T-helper 2 cell treated with Interferon-gamma antibody and Interleukin-4, amounts not matched to agents 100 ng/mL and 5 ng/mL, for 36 hours (primary cell): ENCODE measurements at regions not wholly inside any gene's neighbourhood (a gene's known extent, or its start where the extent isn't known, plus 50 kb on each side); places are given as distances from the start of the nearest gene placed in this dataset.
"Not testable (repeated sequence)": the region's sequence is repeated elsewhere in the genome, so short reads cannot be mapped to it uniquely, and the experiment has no call there.

ENCODE experiments used
- intact Hi-C: fragments of 100-400 bp; cut with micrococcal nuclease; formaldehyde crosslinking; loops from one replicate; pipeline ENCODE4 v1.15.1; 2023

DNA sequence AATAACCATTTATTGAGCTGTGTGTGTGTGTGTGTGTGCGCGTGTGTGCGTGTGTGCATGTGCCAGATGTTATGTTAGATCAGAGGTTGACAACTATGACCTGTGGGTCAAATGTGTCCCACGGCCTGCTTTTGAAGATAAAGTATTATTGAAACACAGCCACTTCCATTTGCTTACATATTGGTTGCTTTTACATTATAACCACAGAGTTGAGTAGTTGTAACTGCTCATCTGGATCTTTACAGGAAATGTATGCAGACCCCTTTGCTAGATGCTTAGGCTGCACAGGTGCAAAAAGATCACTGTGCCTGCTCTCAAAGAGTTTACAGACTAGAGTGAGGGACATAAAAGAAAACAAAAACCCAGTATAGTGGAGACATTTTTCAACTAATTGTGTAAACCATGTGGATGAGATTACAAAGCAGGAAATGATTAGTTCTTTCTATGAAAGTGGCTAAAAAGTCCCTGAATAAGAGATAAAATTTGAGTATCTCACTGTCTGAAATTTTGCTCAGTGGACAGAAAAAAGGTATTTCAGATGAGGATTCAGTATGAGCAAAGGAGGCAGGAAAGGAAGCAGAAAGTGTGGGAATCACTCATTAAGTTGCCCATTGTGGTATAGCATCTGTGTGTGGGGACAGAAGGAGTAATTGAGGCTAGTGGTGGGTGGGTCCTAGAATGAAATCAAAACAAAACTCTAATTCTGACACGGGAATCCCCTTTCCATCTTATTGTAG is 188.4 kb downstream of the PAH start:
- intact Hi-C loops: no loop called here

DNA sequence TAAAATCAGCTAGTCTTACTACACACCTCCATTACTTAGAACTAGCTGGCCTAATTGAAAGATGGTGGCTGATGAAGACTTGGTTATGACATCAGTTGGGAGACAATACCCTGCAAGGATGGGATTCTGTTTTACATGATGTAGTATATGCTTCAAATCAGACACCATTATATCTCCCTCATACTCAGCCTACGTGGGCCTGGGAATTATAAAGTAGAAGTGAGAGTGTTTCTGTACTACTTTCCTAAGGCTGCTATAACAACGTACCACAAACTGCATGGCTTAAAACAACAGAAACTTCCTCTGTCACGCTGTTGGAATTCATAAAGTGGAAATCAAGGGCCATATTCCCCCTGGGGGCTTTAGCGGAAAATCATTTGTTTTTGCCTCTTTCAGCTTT is 190.4 kb downstream of the PAH start:
- intact Hi-C loops: no loop called here

- intact Hi-C loops: no loop called here
Measured at GRCh38 chr12:102722147-102722546, 194.9 kb downstream of the PAH start.

- intact Hi-C loops: no loop called here
Measured at GRCh38 chr12:102708108-102708507, 208.9 kb downstream of the PAH start.

DNA sequence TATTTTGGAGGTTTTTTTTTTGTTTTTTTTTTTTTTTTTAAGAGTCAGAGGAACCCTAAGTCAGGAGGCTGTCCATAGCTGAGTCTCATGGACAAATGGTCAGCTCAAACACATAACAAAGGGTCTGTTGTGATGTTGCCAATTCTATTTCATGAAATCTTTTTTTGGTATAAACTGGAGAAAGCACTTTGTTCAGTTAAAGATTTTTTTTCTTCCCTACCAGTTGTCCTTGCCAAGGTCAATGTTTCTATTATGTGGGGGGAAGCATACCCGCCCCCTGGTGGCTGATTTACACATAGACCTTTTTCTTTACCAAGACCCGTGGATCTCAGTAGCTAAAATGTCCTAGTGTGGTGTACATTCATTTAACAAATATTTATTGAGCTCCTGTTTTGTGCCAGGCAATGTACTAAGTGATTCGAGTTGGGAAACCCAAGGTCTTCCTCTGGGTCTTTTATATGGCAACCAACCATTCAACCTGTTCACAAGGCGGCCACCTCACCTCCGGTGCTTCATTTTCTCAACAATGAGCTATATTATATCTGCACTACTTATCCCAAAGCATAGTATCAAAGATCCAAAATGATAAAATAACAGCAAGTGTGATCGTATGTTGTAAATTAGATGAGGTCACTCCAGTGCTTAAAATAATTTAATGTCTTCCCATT is 214.5 kb downstream of the PAH start:
- intact Hi-C loops: loop anchor here (1.0 to 5.0 kb wide), 5 partner anchors 401 to 785 kb away; no protein-coding TSS in a partner anchor

- intact Hi-C loops: no loop called here
Measured at GRCh38 chr12:102696045-102696444, 215.7 kb upstream of the IGF1 start.

- intact Hi-C loops: no loop called here
Measured at GRCh38 chr12:102694903-102695302, 214.5 kb upstream of the IGF1 start.

- intact Hi-C loops: no loop called here
Measured at GRCh38 chr12:102691773-102692555, 211.6 kb upstream of the IGF1 start.

DNA sequence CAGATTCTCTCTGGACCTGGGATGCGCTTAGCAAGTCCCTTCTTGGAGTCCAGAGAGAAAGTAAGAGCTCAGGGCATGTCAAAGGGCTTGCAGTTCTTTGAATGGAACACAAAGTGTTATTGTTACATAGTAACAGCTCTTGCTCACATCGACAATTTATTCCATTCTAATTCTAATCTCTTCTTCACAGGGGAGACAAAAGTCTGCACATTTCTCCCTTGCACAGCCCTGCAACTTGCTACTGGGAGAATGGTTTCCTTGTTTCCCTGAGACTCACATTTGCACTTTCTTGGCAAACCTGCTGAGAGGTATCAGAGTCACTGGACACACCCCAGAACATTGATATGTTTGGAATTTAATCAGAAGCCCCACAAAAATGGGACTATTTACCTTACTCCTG is 209.9 kb upstream of the IGF1 start:
- intact Hi-C loops: no loop called here

- intact Hi-C loops: no loop called here
Measured at GRCh38 chr12:102689701-102690100, 209.3 kb upstream of the IGF1 start.

DNA sequence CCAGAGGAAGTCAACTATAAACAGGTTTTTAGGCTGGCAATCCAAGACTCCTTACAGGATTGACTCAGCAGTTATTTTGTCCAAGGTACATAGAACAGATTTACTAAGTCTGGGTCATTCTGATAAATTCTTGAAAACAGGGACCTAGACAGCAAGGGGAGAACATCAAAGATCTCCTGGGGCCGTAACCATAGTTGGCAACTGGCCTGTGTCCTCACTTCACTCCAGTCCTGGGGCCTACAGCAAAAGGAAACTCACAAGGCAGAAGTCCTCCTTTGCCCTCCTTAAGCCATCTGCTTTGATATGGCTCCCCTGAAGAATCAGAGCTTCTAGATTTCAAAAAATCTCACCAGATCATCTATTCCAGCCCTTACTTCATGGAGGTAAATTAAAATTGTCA is 207.2 kb upstream of the IGF1 start:
- intact Hi-C loops: no loop called here

DNA sequence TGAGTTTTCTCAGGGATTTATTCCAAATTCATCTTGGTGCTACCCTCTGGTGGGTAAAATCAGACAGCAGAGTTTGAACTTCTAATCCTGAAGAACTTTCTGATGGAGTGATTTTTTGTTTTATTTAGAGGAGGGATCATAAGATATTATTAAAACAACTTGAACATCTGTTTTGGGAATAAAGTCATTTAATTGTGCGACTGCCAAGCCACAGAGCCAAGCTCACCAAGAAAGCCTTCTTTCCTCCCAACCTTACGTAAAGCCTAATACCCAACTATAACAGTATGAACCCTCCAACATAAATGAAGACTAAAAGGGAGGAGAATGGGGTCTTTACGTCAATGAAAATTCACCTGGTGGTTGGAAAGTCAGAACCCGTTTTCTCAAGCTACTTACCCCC is 205.5 kb upstream of the IGF1 start:
- intact Hi-C loops: no loop called here

DNA sequence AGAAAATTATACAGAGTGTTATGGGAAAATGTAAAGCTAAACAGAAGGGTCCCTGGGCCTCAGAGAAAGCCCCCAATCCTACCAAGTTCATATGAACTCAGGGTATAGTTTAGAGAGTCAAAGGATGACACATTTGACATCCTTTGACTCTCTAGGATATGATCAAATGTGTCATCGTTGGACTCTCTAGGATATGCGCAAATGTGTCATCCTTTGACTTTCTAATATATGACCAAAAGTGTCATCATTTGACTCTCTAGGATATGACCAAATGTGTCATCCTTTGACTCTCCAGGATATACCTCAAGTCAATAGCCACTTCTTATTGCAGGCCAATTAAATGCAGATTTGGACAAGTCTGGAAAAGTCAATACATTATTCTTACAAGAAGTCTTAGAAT is 204.8 kb upstream of the IGF1 start:
- intact Hi-C loops: no loop called here

GRCh38 chr12:102682366-102683289 is 202.3 kb upstream of the IGF1 start:
- intact Hi-C loops: no loop called here

- intact Hi-C loops: no loop called here
Measured at GRCh38 chr12:102681747-102682146, 201.4 kb upstream of the IGF1 start.

DNA sequence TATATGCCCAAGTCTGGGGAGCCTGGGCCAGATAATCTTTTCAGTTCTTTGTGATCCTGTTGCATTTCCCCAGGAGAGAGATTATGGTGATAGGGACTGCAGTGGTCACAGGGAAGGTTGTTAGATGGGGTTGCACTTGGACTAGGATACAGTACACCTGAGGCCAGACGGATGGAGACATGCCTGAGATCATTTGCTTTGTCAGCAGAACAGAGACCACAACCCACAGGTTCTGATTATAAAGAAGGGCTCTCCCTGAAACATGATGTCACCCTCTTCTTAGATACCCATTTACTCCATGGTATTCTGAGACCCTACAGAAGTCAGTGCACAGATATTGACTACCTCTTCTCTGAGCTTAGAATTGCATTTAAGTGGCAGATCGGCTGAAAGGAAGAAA is 200.9 kb upstream of the IGF1 start:
- intact Hi-C loops: no loop called here

DNA sequence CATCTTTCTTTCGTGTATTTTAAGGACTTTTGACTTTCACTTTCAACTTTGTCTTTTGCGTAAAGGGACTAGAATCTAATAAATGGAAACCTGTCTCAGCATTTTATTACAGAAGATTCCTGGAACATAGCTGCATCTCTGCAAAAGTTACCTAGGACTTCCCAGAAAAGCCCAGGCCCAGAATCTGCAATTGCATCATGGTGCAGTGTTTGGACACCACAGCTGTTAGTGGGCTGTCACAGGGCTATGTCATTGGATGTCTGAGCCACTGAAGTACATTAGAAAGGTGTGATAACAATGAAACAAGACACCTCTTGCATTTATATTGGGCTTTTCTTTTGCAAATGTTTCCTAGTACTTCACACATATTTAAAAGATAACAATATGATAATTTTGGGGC is 199.9 kb upstream of the IGF1 start:
- intact Hi-C loops: no loop called here

DNA sequence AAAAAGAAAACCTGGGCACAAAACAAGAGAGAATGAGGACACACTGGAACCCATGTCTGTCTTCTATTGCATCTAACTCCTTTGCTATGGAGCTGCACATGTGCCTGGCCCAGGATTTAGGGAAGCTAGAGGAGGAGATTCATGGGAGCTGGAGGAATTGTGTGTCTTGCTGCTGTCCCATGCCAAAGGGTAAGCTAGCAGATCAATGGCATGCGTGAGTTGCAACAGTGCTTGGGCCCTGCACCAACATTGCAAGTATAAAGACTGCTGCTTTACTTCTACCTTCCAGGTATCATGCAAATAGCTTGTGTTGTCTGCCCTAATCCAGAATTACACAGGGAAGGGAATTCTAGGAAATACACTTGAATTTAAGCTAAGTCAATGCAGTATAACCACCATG is 196.4 kb upstream of the IGF1 start:
- intact Hi-C loops: no loop called here

DNA sequence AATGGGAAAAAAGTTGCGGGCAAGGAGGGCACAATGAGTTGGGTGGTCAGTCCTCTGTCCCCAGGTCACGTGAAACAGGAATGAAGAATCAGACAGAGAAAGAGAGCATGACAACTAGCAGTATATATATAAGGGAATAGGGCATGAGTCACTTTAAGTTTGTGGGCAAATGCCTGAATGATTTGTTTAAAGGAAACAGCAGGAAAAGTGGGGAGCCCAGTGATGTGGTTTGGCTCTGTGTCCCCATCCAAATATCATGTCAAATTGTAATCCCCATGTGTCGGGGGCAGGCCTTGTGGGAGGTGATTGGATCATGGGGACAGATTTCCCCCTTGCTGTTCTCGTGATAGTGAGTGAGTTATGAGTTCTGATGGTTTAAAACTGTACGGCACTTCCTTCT is 195.3 kb upstream of the IGF1 start:
- intact Hi-C loops: no loop called here

GRCh38 chr12:102673606-102674005 is 193.2 kb upstream of the IGF1 start:
- intact Hi-C loops: no loop called here

- intact Hi-C loops: not testable (repeated sequence)
Measured at GRCh38 chr12:102672212-102672611, 191.8 kb upstream of the IGF1 start.
